Adrenal gland (tissue), 5 donors: ENCODE measurements at regions not wholly inside any gene's neighbourhood (a gene's known extent, or its start where the extent isn't known, plus 50 kb on each side); places are given as distances from the start of the nearest gene placed in this dataset.

Experiments
- POLR2A ChIP-seq, 2 donors: fragments of 450-650 bp; IDR thresholded peaks; one replicate each; pipeline ENCODE4 v1.6.1; 2017; ENCODE audit warnings: antibody characterized with exemption in 2 of 2, mild to moderate bottlenecking in 2 of 2, moderate library complexity in 1 of 2
- TF ChIP-seq, protein P1 (sequence below), 6 experiments: fragments of 450-650 bp in 4 of 6; fragments of 200-600 bp in 2 of 6; sonication (generic) in 1 of 6; IDR thresholded peaks; 1 replicate in 5 of 6; 2 replicates in 1 of 6; pipeline versions ENCODE4 v1.5.1 to v1.8.0; 2016 to 2021; ENCODE audit warnings: antibody characterized with exemption in 6 of 6, mild to moderate bottlenecking in 2 of 6, moderate library complexity in 1 of 6
- donor health status: DM: no; HTN: no; CAD: no.

DNA sequence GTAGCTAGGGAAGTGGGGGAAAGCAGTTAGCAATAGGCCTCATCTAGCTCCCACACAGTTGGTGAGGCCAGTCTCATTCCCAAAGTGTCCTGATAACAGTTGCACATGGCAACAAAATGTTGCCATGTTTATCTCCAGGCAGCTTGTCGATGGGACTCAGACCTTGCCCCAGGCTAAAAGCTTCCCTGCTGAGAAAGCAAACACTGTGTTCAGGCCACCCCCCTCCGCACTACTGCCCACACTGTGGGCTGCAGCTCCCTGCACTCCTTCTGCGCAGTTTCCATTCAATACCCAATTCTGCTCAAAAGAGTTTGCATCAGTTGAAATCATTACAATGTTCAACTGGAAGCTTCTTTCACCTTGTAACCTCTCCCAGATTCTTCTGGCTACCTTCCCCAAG is 287.8 kb upstream of the GK2 start:
- TF ChIP-seq, protein P1, sequence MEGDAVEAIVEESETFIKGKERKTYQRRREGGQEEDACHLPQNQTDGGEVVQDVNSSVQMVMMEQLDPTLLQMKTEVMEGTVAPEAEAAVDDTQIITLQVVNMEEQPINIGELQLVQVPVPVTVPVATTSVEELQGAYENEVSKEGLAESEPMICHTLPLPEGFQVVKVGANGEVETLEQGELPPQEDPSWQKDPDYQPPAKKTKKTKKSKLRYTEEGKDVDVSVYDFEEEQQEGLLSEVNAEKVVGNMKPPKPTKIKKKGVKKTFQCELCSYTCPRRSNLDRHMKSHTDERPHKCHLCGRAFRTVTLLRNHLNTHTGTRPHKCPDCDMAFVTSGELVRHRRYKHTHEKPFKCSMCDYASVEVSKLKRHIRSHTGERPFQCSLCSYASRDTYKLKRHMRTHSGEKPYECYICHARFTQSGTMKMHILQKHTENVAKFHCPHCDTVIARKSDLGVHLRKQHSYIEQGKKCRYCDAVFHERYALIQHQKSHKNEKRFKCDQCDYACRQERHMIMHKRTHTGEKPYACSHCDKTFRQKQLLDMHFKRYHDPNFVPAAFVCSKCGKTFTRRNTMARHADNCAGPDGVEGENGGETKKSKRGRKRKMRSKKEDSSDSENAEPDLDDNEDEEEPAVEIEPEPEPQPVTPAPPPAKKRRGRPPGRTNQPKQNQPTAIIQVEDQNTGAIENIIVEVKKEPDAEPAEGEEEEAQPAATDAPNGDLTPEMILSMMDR (IDR thresholded peaks at IDR 0.05) = no peak
- TF ChIP-seq POLR2A (IDR thresholded peaks at IDR 0.05) = no peak
